ENCODE measurements at regions not wholly inside any gene's neighbourhood (a gene's known extent, or its start where the extent isn't known, plus 50 kb on each side); places are given as distances from the start of the nearest gene placed in this dataset.

DNA sequence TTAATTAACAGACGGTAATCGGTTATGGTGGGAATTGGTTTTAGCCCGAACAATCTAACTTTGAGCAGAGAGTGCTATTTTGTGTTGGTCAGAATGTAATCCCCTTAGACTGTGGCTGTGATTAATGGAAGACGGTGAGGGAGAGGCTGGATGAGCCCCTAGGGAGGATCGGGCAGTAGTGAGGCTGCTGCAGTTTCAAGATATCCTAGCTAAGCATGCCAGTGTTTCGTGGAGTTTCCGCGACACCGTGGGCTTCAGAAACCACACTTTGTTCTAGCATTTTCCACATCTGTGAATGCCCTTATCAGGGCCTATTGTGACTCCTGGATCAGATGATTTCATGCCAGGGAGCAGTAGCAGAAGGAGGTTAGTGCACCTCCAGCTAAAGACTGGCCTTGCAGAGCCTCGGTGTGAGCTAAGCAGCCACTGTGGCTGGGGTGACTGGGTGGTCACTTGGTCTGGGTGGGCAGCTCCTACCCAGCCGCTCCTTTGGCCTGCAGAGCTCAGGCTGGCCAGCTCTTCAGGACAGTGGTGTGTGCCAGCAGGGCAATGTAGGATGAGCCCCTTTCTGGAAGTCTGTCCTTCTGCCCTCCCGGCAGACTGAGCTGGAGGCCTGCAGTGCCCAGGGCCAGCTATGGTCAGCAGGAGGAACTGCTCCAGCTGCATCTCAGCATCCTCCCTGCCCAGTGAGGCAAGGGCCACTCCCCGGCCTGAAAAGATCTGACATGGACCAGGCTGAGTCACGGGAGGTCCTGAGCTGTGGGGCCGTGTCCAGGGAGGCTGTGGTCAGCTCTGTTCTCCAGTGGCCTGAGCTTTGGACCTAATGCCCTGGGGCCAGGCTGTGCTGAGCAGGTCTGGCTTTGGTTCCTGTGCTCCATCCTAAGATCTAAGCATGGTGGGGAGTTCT is 142.6 kb upstream of the GPC1 start:
- Histone ChIP-seq H3K9ac (ENCODE audit: low read depth, low read length) (no peak overlapping the region), H3K4me1 (ENCODE audit: insufficient read depth, low read length) (peaks cover 3% of the 10 kb centered on the region; the same call in 1 of the 2 replicates), H3K9me3 (ENCODE audit: control insufficient read depth, insufficient read depth, low read length) (no peaks in the 10 kb centered on the region), H3K36me3 (ENCODE audit: insufficient read depth, low read length) (no peaks in the 10 kb centered on the region)

DNA sequence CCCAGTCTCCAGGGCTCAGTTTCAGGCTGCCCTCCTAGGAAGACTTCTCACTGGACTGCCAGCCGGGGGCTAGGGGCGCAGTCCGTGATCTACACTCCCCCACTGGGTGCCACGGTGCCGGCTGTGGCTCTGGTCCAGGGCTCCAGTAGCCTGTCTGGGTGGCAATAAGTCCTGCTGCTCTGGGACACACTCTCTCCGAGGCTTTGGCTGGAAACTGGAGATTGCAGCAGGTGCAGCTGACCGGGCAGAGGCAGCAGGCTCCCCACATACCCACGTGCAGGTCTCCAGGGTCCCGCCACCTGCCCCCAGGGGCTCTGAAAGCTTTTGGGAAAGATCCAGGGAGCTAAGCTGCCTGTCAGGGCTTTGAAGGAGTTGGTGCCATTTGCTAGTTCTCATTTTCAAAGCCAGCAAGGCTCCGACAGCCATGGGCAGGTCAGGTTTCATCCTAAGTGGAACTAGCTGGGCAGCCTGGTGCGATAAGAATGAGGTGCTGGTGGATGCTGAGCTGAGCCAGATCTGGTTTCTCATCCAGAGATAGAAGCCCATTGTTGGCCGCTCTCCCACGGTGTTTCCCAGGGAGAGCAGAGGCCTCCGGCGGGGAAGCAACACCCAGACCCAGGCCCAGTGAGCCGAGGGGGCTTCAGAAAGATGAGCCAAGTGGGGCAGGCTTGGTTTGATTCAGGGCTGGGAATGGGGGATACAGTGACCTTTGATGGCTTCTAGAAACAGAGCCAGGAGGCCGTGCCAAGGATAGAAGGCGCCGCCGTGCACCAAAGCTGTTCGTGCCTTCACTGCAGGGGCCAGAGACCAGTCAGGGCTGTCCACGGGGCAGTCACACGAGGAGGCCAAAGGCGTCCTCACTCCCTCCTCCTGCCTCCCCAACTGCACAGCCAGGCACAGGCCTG is 141.7 kb upstream of the GPC1 start:
- H3K9me3 ChIP-seq (ENCODE audit: control insufficient read depth, insufficient read depth, low read length): no peaks in the 10 kb centered on the region; the same call in 1 of the 2 replicates
- H3K36me3 ChIP-seq (ENCODE audit: insufficient read depth, low read length): no peaks in the 10 kb centered on the region
- no peak overlapping the region for H3K9ac ChIP-seq (ENCODE audit: low read depth, low read length)

GRCh38 chr2:240294514-240294913 is 140.9 kb upstream of the GPC1 start:
- no peak overlapping the region for H3K9ac ChIP-seq (ENCODE audit: low read depth, low read length)
- H3K4me1 ChIP-seq (ENCODE audit: insufficient read depth, low read length): peaks cover 3% of the 10 kb centered on the region; the same call in 1 of the 2 replicates
- H3K9me3 ChIP-seq (ENCODE audit: control insufficient read depth, insufficient read depth, low read length): no peaks in the 10 kb centered on the region; the same call in 1 of the 2 replicates
- H3K36me3 ChIP-seq (ENCODE audit: insufficient read depth, low read length): no peaks in the 10 kb centered on the region

More for the DNA sequence above, 141.7 kb upstream of the GPC1 start:
- H3K4me1 ChIP-seq (ENCODE audit: insufficient read depth, low read length): peaks cover 3% of the 10 kb centered on the region; the same call in 1 of the 2 replicates

DNA sequence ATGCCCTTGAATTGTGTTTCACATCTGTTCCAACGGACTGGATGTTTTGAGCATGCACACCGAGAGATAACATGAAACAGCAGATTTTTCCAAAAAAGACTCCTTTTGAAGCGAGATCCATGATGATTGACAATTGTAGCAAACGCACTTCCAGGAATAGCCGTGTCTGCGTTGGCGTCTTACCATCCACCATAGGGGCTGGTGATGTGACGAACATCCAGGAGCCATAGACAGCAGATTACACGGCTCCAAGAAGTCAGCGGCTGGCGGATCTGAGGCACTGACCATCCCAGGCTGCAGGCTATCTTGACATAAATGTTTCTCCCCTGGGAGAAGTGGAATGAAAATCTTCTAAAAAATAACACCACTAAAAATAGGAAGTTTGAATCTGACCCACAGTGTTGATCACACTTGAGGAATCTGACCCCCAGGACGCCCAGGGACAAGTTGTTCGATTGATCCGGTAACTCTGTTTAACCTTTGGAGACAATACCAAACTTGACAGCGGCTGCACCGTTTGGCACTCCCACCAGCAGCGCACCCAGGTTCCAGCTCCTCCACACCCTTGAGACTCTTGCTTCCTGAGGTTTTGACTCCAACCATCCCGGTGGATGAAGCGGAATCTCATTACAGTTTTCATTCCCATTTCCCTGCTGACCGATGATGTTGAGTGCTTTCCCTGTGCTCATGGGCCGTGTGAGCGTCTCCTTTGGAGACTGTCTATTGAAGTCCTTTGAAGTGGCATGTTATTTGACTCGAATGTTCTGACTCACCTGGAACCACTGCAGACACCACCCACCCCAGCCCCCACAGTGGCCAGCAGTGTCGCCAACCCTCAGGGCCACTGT is 140.0 kb upstream of the GPC1 start:
- H3K36me3 ChIP-seq (ENCODE audit: insufficient read depth, low read length): no peaks in the 10 kb centered on the region
- H3K9ac ChIP-seq (ENCODE audit: low read depth, low read length): no peak overlapping the region
- H3K9me3 ChIP-seq (ENCODE audit: control insufficient read depth, insufficient read depth, low read length): no peaks in the 10 kb centered on the region; the same call in 1 of the 2 replicates
- H3K4me1 ChIP-seq (ENCODE audit: insufficient read depth, low read length): peaks cover 3% of the 10 kb centered on the region; the same call in 1 of the 2 replicates

DNA sequence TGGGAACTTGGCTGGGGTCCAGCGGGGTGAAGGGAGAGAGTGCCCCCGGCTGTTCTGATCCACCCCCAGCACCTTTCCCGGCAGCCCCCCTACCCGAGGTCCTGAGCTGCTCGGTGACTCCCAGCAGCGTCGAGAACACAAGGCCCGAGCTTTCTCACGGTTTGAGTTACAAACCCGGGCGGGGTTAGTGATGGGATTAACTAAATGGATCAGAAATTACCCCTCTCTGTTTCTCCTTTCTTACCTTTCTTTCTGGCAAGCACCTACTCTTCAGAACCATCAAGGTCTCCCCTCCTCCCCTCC is 139.4 kb upstream of the GPC1 start:
- no peaks in the 10 kb centered on the region for H3K36me3 ChIP-seq (ENCODE audit: insufficient read depth, low read length)
- peaks cover 3% of the 10 kb centered on the region; the same call in 1 of the 2 replicates for H3K4me1 ChIP-seq (ENCODE audit: insufficient read depth, low read length)
- no peaks in the 10 kb centered on the region; the same call in 1 of the 2 replicates for H3K9me3 ChIP-seq (ENCODE audit: control insufficient read depth, insufficient read depth, low read length)
- no peak overlapping the region for H3K9ac ChIP-seq (ENCODE audit: low read depth, low read length)

DNA sequence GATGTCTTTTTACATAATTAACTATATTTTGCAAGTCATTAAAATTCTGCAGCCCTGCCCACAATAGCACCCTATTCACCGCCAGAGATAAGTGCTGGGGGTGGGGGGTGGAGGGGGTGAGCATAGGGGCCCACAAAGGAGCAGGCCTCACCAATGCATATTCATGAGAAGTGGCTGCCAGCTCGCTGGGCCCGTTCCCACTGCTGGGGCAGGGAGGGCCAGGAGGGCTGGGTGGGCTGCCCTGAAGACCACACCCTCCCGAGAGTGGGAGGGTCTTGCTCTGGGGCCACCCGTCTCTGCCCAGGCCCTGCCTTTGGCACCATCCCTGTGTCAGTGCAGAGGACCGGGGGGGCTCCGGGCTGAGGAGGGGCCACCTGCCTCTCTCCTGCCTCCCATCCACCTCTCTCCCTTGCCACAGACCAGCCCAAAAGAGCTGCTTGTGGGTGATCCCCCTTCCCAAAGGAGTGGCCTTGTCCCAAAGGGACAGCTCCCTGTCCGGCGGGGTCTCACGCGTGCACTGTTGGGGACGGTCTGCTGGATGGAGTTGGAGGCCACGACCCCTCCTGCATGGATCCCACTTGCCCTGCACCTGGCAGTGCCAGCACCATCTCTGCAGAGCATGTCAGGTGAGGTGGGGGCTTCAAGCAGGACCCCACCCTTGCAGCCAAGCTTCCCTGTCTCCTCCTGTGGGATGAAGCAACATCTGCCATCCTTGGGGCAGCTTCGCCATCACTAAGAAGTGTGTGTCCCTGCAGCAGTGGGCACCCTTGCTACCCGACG is 138.8 kb upstream of the GPC1 start:
- no peaks in the 10 kb centered on the region for H3K36me3 ChIP-seq (ENCODE audit: insufficient read depth, low read length)
- H3K9me3 ChIP-seq (ENCODE audit: control insufficient read depth, insufficient read depth, low read length): no peaks in the 10 kb centered on the region; the same call in 1 of the 2 replicates
- no peak overlapping the region for H3K9ac ChIP-seq (ENCODE audit: low read depth, low read length)
- no peaks in the 10 kb centered on the region; the same call in 1 of the 2 replicates for H3K4me1 ChIP-seq (ENCODE audit: insufficient read depth, low read length)

GRCh38 chr2:240297256-240298116 is 138.0 kb upstream of the GPC1 start:
- Histone ChIP-seq H3K36me3 (ENCODE audit: insufficient read depth, low read length) (no peaks in the 10 kb centered on the region), H3K4me1 (ENCODE audit: insufficient read depth, low read length) (no peaks in the 10 kb centered on the region), H3K9me3 (ENCODE audit: control insufficient read depth, insufficient read depth, low read length) (no peaks in the 10 kb centered on the region; the same call in 1 of the 2 replicates), H3K9ac (ENCODE audit: low read depth, low read length) (no peak overlapping the region)

DNA sequence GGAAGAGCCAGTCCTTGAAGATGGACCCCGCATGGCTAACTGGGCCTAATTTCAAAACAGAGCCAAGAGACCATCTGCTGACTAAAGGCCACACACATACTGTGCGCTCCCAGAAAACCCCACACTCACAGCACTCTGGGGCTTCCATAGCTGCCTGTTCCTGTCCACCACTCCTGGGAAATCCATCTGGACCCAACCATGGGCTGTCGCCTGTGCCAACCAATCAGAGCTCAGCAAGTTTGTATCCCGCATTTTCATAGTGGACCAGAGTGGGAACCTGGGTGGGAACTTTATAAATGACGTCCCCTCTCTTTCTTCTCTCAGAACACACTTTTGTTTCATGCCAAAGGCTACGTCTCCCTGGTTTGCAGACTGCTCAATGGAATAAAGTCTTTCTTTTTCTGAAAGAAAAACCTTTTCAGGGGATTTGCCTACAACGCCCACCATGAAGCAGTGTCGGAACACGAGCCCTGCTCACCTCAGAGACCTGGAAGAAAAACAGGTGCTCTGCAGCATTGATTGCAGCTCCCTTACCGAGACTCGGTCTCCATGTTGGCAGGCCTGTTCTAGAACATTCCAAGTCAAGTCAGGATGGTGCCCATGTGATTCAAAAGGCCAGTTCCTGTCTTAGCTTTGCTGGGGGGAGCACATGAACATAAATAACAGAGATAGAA is 137.2 kb upstream of the GPC1 start:
- no peaks in the 10 kb centered on the region; the same call in 1 of the 2 replicates for H3K9me3 ChIP-seq (ENCODE audit: control insufficient read depth, insufficient read depth, low read length)
- H3K9ac ChIP-seq (ENCODE audit: low read depth, low read length): no peak overlapping the region
- no peaks in the 10 kb centered on the region for H3K36me3 ChIP-seq (ENCODE audit: insufficient read depth, low read length)
- H3K4me1 ChIP-seq (ENCODE audit: insufficient read depth, low read length): no peaks in the 10 kb centered on the region

DNA sequence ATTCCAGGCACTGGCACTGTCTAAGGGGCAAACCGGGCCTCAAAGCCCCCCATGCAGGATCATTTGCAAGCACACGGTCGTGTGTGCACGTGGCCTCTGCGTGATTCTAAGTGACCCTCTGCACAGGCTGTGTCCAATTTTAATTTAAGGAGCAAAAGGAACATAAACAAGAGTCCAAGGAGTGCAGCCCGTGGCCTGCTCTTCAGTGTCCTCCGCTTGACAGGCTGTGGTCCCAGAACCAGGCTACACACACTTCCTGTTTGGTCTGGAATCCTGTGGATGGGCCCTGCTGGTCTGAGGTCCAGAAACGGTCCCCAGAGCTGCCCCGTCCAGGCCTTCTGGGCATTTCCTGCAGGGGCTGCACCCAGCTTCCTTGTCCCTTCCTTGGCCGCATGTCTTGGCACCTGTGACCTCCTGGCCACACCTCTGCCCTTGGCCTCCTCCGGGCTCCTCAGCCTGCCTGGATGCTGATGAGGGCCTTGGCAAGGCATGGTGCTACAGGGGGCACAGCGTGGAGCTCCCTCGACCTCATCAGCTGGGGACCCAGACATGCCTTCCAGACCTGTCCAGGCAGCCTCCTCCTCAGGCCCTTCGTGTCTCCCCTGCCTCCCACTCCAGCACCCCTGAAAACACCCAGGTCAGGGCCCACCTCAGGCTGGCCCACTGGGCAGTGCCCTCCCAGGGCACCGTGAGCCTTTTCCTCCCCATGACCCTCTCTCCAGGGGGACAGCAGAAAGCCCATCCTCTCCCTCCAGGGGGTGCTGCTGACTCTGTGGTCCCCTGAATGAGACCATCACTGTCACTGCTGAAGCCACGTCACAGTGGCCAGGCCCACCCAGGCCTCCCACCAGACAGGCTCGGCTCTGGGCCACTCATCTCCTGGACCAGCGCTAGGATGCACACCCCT is 136.4 kb upstream of the GPC1 start:
- H3K9ac ChIP-seq (ENCODE audit: low read depth, low read length): no peak overlapping the region
- no peaks in the 10 kb centered on the region for H3K4me1 ChIP-seq (ENCODE audit: insufficient read depth, low read length)
- H3K36me3 ChIP-seq (ENCODE audit: insufficient read depth, low read length): no peaks in the 10 kb centered on the region
- no peaks in the 10 kb centered on the region; the same call in 1 of the 2 replicates for H3K9me3 ChIP-seq (ENCODE audit: control insufficient read depth, insufficient read depth, low read length)

DNA sequence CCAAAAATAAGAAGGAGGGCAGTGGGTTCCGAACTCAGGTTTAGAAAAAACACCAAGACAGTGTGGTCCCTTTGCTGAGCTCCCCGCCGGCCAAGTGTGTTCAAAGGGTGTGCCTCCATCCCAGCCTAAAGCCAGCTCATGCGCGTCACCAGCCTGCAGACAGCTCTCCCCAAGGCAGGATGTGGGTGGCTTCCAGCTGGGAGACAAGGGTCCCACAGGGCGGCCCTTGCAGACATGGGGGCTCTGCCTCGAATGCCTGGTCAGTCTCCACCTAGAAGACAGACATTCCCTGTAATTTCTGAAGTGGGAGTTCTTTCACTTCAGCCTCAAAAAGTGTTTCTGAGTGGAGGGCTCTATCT is 135.8 kb upstream of the GPC1 start:
- H3K4me1 ChIP-seq (ENCODE audit: insufficient read depth, low read length): no peaks in the 10 kb centered on the region
- H3K9ac ChIP-seq (ENCODE audit: low read depth, low read length): no peak overlapping the region
- no peaks in the 10 kb centered on the region; the same call in 1 of the 2 replicates for H3K9me3 ChIP-seq (ENCODE audit: control insufficient read depth, insufficient read depth, low read length)
- no peaks in the 10 kb centered on the region for H3K36me3 ChIP-seq (ENCODE audit: insufficient read depth, low read length)

DNA sequence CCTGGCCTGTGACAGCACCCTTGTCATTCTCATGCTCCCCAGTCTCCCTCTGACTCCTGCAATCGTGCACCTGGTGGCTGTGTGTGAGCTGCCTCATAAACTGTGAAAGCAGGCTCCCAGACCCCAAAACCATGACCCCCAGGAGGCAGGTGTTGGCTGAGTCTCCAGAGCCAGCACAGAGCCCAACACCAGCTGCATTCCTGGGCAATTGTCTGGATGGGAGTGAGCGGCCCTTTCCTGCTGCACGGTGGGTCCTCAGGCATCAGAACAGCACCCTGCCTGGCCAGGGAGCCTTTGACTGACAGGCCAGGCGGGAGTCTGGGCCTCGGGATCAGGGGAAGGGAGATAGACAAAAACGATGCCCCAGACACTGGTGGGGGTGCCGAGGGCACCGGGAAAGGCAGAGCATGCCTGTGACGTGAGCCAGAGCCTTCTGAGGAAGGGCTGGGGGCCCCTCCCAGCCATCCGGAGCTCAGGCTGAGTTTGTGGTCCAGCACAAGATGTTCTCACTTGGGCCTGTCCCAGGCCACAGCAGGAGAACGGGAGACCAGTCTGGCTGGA is 135.1 kb upstream of the GPC1 start:
- no peaks in the 10 kb centered on the region for H3K4me1 ChIP-seq (ENCODE audit: insufficient read depth, low read length)
- H3K9me3 ChIP-seq (ENCODE audit: control insufficient read depth, insufficient read depth, low read length): no peaks in the 10 kb centered on the region; the same call in 1 of the 2 replicates
- H3K9ac ChIP-seq (ENCODE audit: low read depth, low read length): no peak overlapping the region
- no peaks in the 10 kb centered on the region for H3K36me3 ChIP-seq (ENCODE audit: insufficient read depth, low read length)

All from ES-I3 (cell line).